Stromal cell of bone marrow (primary cell): ENCODE measurements at regions not wholly inside any gene's neighbourhood (a gene's known extent, or its start where the extent isn't known, plus 50 kb on each side); places are given as distances from the start of the nearest gene placed in this dataset.

Experiments
- DNase-seq: peaks from one replicate; pipeline ENCODE4 v3.0.0-alpha.2; 2012; ENCODE audit warnings: low read depth

DNA sequence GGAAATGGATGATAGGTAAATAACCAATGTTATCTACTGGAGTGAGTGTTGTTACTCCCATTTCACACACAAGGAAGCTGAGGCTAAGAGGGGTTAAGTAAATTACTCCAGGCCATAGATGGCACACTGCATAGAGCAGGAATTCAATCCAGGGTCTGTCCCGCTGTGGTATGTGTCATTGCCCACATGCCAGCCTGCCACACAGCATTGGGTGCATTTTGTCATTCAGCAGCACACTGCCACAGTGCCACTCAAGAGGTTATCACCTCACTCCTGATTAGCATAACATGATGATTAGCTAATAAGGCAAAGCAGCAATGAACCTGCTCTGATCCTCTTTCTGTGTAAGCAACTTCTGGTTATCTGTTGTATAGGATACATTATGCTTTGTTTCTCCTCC is 157.4 kb upstream of the CTNNB1 start:
- DNase-seq, result no peak

DNA sequence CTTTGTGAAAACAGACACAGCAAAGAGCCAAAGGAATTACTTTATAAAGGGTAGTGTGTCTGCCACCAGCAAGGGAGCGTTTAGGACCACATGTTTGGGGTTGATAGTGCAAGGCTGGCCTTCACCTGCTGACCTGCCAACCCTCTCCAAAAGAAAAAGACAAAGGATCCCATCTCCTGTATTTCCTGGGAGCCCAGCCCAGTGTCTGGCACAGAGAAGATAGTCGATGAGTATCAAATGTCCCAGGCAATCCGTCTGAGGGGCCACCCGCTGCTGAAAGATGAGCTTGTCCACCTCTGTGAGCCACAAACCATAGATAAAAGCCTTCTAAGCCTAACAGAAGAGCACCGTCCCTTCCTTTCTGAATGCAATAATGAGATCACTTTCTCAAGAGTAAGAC is 154.8 kb upstream of the CTNNB1 start:
- no peak for DNase-seq

DNA sequence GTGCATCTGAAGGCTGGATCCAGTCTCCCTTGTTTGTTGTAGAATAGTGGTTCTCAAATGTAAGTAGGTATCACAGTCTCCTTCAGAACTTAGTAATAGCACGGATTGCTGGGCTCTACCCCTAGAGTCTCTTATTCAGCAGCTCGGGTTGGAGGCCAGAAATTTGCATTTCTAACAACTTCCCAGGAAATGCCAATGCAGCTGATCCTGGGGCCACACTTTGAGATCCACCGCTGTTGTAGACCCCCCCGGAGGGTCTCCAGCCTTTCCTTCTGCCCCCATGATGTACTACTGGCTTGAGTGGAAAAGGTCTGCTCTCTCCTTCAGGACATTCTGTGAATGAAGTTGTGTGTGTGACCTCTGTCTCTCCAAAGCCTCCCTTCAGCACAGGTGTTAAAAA is 153.8 kb upstream of the CTNNB1 start:
- DNase-seq, result no peak

DNA sequence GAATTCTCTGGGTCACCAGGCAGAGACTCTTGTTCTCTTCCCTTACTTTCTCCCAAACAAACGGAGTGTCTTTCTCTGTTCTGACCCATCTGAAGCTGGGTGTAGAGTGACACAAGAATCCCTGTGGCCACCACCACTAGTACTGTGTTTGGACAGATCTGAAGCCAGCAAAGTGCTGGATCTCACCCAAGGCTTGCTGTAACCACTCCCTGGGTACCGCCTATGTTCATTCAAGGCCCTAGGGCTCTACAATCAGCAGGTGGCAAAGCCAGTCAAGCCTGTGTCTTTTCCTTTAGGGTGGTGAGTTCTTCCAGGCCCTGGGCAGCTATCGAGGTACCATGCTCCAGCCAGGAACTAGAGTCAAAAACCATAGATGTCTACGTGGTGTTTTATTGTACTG is 149.2 kb upstream of the CTNNB1 start:
- no peak for DNase-seq

DNA sequence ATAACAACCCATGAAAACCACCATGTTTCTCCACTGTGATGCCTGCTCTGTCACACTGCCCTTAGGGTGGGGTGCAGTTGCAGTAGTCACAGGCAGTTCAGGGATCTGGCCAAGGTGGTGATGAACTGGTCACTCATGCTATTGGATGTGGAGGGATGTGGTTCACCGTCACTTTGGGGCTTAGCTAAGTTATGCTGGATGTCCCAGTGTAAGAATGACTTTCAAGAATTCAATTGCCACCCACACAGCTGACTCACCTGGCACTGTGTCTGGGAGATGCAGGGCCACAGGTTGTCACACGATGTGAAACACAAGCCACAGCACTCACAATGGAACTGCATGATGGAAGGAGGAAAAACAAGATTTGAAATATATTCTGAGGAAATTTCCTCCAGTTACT is 146.1 kb upstream of the CTNNB1 start:
- DNase-seq, result no peak

DNA sequence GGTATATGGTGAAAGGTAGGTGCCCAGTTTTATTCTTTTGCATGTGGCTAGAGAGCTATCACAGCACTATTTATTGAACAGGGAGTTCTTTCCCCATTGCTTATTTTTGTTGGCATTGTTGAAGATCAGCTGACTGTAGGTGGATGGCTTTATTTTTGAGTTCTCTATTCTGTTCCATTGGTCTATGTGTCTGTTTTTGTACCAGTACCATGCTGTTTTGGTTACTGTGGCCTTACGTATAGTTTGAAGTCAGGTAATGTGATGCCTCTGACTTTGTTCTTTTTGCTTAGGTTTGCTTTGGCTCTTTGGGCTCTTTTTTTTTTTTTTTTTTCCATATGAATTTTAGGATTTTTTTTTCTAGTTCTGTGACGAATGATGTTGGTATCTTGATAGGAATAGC is 139.2 kb upstream of the CTNNB1 start:
- no peak for DNase-seq

DNA sequence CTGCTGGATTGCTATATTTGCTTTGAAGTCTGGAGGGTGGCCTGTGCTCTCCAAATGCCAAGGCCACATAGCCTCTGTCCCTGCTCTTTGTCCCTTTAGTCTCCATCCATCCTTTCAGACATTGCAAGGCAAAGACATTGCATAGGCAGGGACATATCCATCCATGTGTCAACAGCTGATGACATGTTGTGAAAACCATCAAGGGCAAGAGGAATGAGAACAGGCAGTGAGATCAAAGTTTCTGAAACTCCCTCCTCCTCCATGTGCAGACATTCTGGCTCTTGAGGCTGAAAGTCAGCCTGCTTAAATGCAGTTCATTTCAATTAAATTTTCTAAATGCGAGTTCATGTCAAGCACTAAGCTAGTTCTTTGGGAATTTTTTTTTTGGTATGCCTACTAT is 135.2 kb upstream of the CTNNB1 start:
- no peak for DNase-seq

DNA sequence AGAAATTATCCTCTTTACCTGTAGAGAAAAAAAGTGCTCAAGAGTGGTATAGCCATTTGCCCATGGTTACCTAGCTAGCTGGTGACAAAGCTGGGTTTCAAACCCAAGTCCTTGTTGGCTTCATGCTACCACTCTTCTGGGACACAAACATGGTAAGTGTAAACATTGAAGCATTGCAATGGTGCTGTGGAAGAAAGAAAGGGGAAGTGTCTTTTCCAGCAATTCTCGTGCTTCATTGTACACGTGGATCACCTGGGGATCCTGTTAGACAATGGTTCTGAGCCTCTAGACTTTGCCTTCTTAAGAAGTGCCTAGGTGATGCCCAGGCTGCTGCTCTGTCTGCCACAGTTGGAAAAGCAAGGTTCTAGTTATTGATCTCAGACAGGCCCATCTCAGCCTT is 134.8 kb upstream of the CTNNB1 start:
- no peak for DNase-seq

DNA sequence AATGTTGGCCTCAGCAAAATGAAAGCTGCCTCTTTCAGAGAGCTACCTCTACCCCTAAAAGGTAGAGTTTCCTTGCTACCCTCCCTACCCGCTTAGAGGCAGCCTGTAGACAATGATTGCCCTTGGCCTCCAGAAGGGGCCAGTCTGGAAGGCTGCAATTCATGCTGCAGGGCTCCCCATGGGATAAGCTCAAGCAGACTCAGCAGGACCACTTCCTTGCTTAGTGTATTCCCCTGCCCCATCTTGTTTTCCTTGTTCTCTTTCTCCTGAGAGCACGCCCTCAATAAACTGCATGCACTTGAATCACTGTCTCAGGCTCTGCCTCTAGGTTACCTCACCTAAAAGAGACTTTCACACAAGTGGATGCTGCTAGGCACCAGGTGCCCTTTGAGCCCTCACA is 134.0 kb upstream of the CTNNB1 start:
- no peak for DNase-seq

DNA sequence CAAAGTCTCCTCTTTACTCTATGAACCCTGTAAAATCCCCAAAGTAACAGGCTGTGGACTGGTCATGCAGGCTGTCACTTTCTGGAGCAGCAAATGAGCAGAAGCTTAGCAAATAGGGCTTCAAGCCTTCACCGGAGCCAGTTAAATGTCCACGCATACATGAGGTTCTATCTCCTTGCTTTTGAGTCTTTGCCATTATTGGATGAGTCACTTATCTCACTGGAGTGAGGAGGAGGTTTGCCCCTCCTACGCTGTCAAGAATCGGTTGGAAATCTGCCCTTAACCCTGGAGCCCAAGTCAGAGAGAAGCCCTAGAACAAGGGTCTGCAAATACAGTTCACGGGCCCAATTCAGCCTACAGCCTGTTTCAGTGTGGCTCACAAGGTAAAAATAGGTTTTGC is 126.1 kb upstream of the CTNNB1 start:
- no peak for DNase-seq

DNA sequence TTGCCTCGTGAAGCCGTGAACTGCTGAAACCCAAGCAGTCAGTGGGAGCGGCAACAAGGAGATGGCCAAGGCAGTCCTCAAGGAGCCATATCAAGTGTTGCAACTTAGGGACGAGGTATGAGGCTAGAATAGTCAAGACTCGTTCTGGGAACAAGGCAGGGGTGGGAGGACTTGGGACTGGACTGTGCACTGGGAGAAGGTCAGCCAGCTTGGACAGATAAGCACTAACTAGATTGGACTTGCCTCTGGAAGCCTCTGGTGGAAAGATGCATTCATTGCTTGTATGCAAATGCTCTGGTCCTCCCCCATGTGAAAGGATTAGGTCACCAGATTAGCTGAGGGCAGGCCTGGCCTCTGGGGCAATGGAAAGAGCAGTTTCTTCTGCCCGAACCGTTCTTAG is 123.3 kb upstream of the CTNNB1 start:
- DNase-seq, result peak; percentile 16

DNA sequence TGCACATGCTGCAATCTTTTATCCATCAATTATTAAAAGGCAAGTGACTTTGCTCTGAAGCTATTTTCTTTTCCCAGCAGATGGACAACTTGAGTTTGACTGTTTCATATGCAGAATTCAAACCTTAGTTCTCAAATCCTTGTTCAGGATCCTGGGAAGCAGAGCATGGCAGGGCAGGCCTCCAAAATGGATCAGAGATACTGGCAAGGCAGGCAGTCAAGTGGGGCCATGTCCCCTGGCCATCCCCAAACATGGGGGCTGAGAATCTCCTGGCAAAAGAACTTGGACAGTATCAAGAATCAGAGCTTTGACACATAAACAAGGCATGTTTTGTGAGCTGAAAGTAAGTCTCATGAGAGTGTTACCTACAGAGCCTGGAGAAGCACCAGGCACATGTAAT is 122.9 kb upstream of the CTNNB1 start:
- no peak for DNase-seq

DNA sequence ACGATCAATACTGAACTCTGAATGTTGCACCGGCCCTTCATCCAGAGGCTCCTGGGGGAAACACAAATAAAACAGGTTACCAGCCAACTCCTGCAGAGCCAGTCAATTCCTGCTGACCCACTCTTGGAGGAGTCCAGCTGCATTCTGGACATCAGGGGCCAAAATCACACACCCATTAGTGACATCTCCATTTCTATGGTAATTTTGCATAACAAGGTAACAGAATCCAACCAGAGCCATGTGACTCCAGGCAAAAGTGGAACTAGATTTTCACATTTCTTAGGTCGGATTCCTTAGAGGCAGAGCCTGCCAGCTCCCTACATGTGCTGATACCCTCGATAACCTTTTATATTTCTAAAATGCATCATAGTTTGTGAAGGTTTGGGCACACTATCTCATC is 119.2 kb upstream of the CTNNB1 start:
- no peak for DNase-seq

DNA sequence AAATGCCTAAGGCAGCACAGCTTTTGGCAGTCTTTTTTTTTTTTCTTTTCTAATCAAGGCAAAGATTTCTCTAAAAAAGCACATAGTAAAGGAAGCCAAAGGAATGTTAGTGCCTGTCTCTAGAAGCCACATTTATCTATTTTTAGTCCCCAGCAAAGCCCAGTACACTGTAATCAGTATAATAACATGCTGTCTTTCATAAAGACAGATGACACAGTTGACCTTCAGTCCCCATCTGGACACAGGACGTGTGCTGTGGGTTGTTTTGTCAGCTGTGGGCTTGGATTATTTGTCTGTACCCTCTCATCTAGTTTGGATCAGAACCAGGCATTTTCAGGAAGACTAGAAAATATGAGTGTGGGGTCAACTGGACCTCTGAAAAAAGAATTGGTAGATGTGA is 110.4 kb upstream of the CTNNB1 start:
- DNase-seq, result no peak

DNA sequence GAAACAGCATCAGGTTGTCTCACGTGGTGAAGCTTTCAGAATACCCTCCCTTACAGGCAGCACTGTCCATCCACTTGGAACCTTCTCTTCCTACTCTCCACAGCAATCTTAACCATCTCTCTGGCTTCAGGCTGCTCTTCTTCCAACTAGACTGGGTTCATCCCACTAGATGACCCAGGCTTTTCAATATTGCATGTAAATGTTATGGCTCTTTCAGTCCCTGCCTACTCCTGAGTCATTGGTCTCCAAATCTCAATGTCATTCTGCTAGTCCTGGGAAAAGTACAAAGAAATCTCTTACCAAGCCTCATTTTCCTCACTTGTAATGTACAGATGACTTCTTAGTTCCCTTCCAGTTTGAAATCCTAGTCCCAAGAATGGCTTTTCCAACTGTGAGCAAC is 109.7 kb upstream of the CTNNB1 start:
- no peak for DNase-seq

DNA sequence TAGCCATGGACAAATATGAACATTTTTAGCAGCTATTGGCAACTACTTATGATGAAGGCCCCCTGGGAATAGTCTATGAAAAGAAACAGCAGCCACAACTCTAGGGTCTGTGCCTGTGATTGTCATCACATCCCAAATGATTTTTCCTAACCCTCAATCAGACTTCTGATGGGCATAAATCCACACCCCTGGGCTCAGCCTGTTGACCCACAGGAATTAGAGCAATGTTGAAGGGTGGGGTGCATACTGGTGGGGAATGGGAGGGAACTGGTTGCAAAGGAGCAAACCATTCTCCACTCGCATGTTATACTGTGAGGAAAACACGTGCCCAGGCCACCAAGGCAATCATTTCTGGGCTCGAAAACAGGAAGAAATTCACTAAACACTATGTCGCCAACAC is 106.5 kb upstream of the CTNNB1 start:
- DNase-seq, result no peak

DNA sequence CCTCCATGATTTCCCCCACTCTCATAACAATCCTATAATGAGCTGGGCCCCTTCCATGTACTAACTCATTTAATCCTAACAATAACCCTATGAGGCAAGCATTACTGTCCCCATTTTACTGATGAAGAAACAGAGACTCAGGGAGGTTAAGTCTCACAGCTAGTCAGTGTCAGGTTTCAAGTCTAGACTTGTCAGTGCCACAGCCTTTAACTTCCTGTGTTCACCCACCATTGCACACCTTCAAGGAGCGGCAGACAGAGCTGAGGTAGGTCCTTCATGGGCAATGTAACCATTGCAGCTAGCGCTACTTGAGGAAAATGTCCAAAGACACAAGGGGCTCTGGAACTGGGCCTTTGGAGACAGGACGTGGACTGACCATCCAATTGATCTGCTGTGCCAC is 105.8 kb upstream of the CTNNB1 start:
- DNase-seq, result no peak

DNA sequence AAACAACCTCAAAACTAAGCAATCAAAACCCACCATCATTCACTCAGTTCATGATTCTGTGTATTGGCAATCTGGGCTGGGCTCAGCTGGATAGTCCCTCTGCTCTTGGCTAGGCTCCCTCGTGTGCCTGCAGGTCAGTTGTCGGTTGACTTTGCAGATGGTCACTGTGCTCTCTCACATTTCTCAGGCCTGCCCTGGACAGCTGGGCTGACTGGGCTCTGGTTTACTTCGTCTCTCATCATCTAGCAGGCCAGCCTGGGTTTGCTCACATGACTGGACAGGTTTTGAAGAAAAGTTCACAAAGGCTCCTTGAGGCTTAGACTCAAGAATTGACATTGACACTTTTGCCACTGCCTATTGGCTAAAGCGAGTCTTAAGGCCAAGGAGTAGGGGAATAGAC is 105.0 kb upstream of the CTNNB1 start:
- no peak for DNase-seq

DNA sequence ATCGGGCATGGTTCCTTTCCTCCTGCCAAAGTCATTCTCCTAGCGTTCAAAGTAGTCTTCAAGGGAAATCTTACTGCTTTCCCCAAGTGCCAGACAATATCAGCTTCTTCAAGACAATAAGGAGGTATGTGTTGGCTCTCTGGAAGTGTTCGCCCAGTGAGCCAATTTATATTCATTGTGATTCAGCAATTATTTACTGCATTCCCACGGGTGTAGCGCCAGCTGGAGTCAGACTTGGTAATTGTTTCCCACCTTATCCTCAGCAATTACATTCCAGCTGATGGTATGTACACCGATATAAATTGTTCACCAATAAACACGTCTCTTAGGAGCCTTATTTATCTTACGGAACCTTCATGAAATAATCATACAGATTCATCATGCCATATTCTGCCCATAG is 103.6 kb upstream of the CTNNB1 start:
- DNase-seq, result no peak

DNA sequence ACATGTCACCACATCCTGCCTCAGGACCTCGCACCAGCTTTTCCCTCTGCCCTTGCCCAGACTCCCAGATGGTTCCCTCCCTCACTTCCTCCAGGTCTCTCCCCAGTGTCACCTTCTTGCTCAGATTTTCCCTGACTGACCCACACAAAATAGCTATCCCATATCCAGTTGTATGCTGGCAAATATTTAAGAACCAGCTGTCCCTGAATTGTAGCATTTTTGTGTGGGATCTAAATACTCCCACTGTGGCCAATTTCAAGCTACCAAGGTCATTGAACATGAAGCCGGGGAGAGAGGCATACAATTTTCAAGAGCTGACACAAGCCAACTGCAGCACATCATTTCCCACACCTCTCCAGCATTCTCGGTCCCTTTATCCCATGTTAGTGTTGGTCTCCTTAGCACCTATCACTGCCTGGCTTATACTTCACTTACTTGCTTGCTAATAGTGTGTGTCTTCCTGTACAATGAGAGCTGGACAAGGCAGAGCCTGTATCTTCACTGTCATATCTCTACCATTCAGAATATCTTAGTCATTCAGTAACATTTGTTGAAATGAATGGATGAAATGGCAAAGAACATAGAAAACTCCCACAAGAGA is 101.3 kb upstream of the CTNNB1 start:
- DNase-seq, result no peak

DNA sequence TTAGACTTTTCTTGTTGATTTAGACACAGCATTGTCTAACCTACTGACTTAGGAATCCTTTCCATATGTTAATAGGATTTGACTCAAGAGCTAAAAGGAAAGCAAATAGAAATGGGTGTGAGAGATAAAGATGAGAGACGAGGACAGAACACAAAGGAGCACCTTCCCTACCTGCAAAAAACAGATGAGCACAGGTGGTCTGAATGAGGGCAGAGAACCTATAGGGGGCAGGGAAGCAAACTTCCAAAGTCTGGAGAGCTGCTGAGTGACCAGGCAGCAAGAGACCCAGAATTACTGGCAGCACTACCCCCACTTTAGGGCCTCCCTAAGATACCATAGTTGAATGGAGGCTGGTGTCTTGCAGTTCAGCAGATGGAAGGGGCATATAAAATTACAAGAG is 98.1 kb upstream of the CTNNB1 start:
- DNase-seq, result no peak

DNA sequence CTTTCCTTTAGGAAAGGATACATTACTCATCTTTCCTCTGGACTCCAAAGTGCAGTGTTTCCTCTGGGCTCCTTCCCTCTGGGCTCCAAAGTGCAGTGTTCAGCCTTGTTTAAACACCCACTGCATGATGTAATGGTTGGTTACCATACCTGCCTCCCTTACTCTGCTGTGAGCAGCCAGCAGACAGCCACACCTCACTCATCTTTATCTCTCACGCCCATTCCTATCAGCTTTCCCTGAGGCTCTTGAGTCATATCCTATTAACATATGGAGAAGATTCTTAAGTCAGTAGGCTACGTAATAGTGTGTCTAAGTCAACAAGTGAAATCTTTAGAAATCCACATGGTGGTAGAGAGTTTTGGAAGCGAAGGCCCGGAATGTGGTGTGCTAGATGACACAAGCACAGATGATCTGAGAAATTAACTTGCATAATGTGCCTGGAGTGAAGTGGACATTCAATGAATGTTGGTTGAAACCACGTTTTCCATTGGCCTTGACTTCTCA is 97.2 kb upstream of the CTNNB1 start:
- no peak for DNase-seq

DNA sequence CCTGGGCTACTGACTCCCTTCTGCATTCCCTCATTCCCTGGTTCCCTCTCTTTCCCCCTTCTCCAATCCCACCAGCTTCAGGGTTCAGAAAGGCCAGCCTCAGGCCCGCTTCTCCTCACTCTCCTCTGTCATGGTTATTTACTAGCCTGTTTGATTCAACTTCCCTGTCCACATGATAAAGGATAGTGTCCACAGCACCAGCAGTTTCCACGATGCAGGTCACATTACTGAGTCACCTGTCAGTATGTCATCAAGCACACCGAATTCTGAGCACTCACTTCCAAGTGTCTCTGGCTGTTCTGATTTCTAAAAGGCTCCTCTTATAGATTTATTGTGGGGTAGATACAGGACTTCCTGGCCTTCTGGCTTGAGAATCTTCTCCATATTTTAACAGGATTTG is 96.6 kb upstream of the CTNNB1 start:
- no peak for DNase-seq

DNA sequence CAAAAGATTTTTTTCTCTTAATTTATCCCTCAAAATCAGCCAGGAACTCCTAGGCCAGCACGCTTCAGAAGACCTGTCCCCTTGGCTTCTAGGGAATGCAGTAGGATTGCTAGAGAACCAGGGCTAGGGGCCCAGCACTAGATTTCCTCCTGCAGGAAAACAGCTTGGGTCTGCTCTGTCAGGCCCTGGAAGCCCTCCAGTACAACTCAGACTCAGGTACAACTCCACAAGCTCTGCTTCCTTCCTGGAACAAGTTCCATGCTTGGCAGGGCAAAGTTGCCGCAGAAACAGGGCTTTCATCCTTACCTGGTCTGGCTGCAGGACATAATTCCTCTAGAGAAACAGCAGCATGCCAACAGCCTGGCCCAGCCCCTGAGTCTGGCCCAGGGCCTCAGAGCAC is 96.1 kb upstream of the CTNNB1 start:
- no peak for DNase-seq

DNA sequence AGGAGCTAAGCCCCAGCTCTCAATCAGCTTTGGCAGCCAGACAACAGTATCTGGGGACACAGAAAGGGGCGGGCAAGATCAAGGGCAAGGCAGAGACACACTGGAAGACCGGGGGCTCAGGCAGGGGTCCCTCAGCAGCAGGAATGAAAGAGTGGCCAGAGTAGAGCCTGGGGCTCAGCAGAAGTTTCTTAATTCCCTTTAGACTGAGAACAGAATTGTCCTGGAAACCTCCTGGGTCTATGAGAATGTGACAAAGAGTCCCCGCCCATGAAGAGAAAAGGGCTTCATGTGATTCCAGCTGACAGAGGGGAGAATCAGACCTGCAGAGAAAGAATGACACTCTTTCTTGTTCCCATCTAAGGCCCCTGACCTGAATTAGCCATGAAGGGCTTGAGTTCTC is 95.2 kb upstream of the CTNNB1 start:
- no peak for DNase-seq
